KBM-7 (cell line): ENCODE measurements at regions not wholly inside any gene's neighbourhood (a gene's known extent, or its start where the extent isn't known, plus 50 kb on each side); places are given as distances from the start of the nearest gene placed in this dataset.

ENCODE experiments used
- DNase-seq: peaks from one replicate; pipeline ENCODE4 v3.0.0-alpha.2; 2015
- in situ Hi-C: fragments of 300-500 bp; cut with MboI; formaldehyde crosslinking; loops from 2 replicates; pipeline ENCODE4 v1.14.3; 2020; ENCODE audit warnings: low sequenced_read_pairs, low pct_unique_long_range_greater_than_20kb, mixed read lengths

DNA sequence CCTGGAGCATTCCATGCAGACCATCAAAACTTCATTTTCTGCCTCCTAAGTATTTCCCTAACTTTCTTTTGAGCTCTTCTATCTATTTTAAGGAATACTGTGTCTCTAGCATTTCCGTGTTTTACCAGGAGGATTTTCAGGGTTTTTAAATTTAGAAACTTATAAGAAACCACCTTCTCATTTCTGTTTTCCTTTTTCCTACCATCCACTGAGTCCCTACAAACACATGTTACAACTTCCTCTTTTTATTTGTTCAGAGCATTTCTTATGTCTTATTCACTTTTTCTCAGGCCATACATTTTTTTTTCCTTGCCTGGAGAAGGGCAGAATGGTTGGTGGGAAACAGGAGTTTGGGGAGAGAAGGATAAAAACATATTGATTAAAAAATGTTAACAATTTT is 130.0 kb upstream of the BMP5 start:
- in situ Hi-C loops = no loop called here
- DNase-seq = peak; percentile 55

GRCh38 chr6:56004426-56004825 is 129.0 kb upstream of the BMP5 start:
- in situ Hi-C loops = no loop called here
- DNase-seq = no peak

- in situ Hi-C loops = no loop called here
- DNase-seq = no peak
Observed at GRCh38 chr6:56003616-56004015, 128.2 kb upstream of the BMP5 start.

GRCh38 chr6:56002336-56002735 is 126.9 kb upstream of the BMP5 start:
- DNase-seq = no peak
- in situ Hi-C loops = no loop called here

DNA sequence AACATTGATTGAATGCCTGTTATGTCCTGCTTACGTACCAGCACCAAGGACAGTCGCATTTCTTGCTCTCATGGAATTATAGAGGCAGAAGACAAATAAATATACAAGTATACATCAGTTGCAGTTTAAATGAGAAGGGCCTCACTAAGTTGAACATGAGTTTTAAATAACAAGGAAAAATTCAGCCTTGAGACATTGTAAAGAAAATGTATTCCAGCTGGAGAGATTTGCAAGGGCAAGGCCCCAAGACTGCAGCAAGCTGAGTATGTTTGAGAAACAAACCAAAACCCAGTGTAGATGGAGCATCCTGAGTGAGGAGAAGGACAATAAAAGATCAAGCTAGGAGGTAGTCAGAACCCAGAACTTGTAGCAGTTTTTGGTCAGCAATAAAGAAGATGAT is 123.2 kb upstream of the BMP5 start:
- in situ Hi-C loops = loop anchor here (25.0 kb wide), 1 partner anchor 314 kb away; no protein-coding TSS in a partner anchor
- DNase-seq = no peak

- in situ Hi-C loops = loop anchor here (25.0 kb wide), 1 partner anchor 315 kb away; no protein-coding TSS in a partner anchor
- peak; percentile 17 for DNase-seq
Observed at GRCh38 chr6:55997223-55997874, 122.0 kb upstream of the BMP5 start.

GRCh38 chr6:55994531-55994930 is 119.1 kb upstream of the BMP5 start:
- in situ Hi-C loops = loop anchor here (25.0 kb wide), 1 partner anchor 318 kb away; no protein-coding TSS in a partner anchor
- peak; percentile 44 for DNase-seq

- DNase-seq = no peak
- in situ Hi-C loops = loop anchor here (25.0 kb wide), 1 partner anchor 319 kb away; no protein-coding TSS in a partner anchor
Observed at GRCh38 chr6:55993418-55993817, 118.0 kb upstream of the BMP5 start.

DNA sequence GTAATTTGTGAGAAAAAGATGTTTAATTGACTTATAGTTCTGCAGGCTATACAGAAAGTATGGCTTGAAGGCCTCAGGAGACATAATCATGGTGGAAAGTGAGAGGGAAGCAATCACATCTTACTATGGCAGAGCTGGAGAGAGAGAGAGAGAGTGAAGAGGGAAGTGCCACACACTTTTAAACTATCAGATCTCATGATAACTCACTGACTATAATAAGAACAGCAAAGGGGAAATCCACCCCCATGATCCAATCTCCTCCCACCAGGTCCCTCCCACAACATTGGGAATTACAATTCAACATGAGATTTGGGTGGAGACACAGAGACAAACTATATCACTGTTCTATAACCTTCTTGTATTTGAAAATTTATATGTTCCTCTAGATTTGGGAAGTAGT is 117.2 kb upstream of the BMP5 start:
- DNase-seq = no peak
- in situ Hi-C loops = loop anchor here (25.0 kb wide), 1 partner anchor 320 kb away; no protein-coding TSS in a partner anchor

DNA sequence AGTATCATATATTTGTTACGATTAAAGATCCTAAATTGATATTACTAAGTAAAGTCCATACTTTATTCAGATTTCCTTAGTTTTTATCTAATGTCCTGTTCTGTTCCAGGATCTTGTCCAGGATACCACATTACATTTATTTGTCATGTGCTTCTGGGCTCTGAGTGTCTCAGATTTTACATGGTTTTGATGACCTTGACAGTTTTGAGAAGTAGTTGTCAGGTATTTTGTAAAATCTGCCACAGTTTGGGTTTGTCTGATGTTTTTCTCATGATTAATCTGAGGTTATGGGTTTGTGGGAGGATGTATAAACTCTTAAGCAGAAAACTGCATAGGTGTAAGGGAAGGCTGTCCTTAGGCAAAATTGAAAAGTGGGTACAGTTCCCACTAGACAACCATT is 109.9 kb upstream of the BMP5 start:
- no peak for DNase-seq
- in situ Hi-C loops = loop anchor here (25.0 kb wide), 1 partner anchor 327 kb away; no protein-coding TSS in a partner anchor

GRCh38 chr6:55983861-55984260 is 108.5 kb upstream of the BMP5 start:
- in situ Hi-C loops = loop anchor here (25.0 kb wide), 1 partner anchor 328 kb away; no protein-coding TSS in a partner anchor
- no peak for DNase-seq

DNA sequence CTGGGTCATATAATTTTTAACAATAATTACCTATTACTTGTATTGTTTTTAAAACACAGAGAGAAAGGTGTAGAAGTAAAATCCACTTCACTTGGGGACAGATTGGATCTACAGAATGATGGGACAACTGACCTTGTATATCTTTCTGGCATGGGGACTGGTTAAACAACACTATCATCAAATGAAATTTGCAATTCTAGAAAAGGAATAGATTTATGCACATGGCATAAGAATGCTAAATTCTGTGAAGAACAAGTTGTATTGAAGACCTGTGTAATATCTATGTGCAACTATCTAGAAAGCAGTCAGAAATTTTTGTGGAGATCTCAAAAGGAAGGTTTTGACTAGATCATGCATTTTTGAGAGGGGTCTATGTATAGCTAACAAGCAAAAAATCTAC is 106.3 kb upstream of the BMP5 start:
- in situ Hi-C loops = loop anchor here (25.0 kb wide), 1 partner anchor 331 kb away; no protein-coding TSS in a partner anchor
- DNase-seq = no peak

DNA sequence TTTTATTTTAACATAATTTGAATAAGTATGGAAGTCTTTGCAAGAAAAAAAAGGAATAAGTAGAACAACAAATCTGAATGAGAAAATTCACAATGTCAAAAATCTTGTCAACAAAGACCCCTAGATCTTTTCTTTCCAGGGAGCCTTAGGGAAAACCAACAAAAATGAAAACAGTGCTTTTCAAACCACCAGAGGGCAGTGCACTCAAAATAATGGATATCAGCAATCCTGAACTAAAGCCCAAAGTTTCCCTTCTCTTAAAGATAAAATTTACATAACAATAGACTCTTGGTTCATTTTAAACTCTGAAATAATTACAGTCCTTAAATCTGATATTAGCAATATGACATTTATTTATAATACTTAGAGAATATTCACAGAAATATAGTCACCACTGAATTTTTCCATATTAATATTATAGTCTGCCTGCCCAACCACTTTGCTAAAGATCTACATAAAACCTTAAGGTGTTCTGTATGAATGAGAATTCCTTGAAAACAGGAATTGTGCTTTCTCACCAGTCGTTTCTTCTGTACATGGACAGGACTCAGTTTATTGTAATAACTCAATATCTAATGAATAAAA is 105.3 kb upstream of the BMP5 start:
- peak; percentile 49 for DNase-seq
- in situ Hi-C loops = loop anchor here (25.0 kb wide), 1 partner anchor 332 kb away; no protein-coding TSS in a partner anchor

GRCh38 chr6:55979526-55979925 is 104.1 kb upstream of the BMP5 start:
- DNase-seq = no peak
- in situ Hi-C loops = loop anchor here (25.0 kb wide), 1 partner anchor 333 kb away; no protein-coding TSS in a partner anchor

GRCh38 chr6:55977959-55978665 is 102.7 kb upstream of the BMP5 start:
- no peak for DNase-seq
- in situ Hi-C loops = loop anchor here (25.0 kb wide), 1 partner anchor 334 kb away; no protein-coding TSS in a partner anchor

DNA sequence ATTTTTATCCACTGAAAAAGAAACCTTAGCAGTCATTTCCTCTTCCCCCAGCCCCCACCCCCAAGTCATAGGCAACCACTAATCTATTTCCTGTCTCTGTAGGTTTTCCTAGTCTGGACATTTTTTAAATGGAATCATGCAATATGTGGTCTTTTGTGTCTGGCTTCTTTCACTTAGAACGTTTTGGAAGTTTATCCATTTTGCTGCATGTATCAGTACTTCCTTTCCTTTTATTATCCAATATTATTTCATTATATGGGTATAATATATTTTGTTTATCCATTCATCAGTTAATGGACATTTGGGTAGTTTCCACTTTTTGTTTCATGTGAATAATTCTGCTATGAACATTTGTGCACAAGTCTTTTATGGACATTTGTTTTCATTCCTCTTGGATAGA is 99.3 kb upstream of the BMP5 start:
- DNase-seq = no peak
- in situ Hi-C loops = loop anchor here (25.0 kb wide), 1 partner anchor 338 kb away; no protein-coding TSS in a partner anchor

GRCh38 chr6:55972091-55972490 is 96.7 kb upstream of the BMP5 start:
- no peak for DNase-seq
- in situ Hi-C loops = no loop called here

DNA sequence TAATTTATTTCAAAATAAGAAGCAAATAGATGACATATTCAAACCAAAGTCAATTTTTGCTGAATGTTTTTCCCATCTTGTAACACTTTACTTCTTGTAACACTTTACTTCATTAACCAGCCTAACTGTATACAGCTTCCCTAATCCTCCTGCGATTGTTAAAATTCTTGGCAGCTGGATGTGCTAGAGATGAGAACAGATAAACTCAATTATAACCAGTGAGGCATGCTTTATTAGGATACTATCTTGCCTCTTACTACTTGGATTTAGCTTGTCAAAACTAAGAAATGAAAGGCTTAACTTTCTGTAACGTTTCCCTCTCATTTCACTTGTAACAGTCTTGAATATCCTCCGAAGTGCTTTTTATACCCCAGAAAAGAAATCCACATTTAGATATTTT is 94.1 kb upstream of the BMP5 start:
- in situ Hi-C loops = no loop called here

DNA sequence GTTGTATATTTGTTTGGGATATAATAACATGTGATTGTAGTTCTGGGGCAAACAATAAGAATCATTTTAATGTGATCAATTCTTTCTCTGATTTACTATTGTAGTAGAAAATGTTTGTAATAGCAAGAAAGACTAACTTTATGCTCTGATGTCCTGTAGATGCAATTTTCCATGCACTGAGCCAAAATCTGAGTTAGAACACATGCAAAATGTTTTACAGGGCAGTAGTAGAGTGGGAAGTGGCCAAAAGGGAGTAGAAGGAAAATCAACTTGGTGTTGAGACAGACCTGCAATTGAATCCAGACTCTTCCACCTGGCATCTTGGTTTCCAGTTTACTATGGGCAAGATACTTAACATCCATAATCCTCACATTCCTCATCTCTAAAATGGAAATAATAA is 93.5 kb upstream of the BMP5 start:
- in situ Hi-C loops = no loop called here
- no peak for DNase-seq

More for the DNA sequence above, 94.1 kb upstream of the BMP5 start:
- no peak for DNase-seq

- in situ Hi-C loops = no loop called here
Observed at GRCh38 chr6:55964136-55964535, 88.7 kb upstream of the BMP5 start.

More at GRCh38 chr6:55964136-55964535, 88.7 kb upstream of the BMP5 start:
- DNase-seq = no peak
